Embryonic facial prominence (tissue), 1 donor: ENCODE measurements at regions not wholly inside any gene's neighbourhood (a gene's known extent, or its start where the extent isn't known, plus 50 kb on each side); places are given as distances from the start of the nearest gene placed in this dataset.
"Not testable (repeated sequence)": the region's sequence is repeated elsewhere in the genome, so short reads cannot be mapped to it uniquely, and the experiment has no call there.

ENCODE experiments used
- DNase-seq: peaks from one replicate; pipeline ENCODE4 v3.0.0-alpha.2; 2016; ENCODE audit errors: extremely low spot score

DNA sequence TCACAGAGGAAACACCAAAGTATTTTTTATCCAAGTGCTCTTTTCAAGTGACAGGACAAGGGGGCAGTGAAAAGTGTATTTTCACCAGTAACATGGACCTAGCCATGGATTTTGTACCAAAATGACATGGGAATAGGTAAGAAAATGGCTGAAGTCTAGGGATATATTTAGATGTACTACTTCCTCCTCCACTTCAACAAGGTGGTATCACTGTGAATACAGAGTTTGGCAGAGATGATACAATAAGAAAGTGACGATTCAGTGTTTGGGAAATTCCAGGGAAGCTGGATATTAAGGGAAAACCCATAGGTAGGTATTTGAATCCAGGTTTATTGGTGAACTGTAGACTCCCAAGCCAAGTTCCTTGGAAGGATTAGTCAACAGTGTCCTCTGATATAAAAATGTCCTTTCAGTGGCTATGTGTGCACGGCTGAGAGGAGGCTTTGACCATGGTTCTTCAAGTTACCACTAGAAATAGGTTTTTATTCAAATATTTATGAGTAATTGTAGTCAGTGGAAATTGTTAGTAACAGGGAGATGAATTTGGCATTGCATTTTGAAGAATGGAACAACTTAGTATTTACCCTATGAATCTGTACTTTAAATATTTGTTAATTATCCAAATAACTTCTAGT, 356.0 kb upstream of the CITED2 start:
- DNase-seq: no peak

DNA sequence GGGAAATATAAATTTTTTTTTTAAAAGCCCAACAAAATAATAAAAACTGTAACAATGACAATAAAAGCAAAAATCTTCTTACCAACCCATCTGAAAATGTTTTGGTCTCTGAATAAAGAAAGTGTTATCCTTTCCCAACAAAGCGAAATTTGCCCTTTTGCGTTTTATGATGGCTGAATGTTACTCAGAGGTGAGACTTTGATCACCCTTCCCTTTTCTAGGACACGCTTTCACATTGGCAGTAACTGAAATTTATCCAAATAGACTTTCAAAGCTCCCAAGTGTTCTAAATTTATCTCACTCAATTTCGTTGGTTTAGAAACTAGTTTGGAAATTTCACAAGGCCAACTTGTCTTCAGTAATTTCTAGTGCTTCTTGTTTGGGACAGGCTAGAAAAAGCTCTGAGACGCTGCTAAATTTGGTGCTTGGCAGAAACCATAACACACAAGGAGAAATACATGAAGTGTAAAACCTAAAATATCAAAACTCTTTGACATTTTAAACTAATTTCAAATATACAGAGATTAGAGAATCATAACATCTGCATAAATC, 354.5 kb upstream of the CITED2 start:
- no peak for DNase-seq

DNA sequence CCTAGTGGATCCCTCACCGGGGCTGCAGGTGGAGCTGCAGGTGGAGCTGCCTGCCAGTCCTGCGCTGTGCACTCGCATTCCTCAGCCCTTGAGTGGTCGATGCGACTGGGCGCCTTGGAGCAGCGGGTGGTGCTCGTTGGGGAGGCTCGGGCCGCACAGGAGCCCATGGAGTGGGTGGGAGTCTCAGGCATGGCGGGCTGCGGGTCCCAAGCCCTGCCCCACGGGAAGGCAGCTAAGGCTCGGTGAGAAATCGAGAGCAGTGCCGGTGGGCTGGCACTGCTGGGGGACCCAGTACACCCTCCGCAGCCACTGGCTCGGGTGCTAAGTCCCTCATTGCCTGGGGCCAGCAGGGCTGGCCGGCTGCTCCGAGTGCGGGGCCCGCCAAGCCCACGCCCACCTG, 351.8 kb upstream of the CITED2 start:
- DNase-seq: not testable (repeated sequence)

DNA sequence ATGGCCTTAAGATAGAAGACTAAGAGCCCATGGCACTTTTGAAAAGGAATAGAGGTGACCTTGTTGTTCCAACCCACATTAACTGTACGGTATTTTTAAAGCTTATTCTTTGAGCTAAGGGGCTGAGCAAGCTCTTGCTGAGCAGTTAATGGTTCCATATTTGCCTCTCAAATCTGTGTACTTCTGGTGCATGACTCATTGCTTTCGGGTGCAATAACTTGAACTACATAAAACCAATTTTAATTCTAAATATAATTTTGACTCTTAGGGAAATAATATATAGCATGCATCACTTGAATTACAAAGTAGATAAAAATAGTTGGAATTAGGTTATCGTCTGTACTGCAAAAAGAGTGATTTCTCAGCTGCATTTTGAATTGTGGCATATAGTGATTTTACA, 348.1 kb upstream of the CITED2 start:
- DNase-seq: no peak

DNA sequence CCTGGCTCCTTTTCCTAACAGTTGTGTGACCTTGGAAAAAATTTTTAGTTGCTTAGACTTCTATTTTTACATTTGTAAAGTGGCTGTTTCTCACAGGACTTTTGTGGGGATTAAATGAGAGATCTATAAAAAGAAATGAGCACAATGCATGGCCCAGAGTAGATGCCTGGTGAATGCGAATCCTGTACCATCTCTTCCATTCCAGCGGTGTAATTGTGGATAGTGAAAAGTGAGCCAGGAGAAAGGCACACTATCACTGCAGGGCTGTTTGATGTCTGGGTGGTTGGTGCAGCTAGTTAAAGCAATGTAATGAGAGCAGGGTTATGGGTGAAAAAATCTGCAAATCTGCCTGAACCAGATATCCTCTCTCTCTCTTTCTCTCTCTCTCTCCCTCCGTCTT, 347.5 kb upstream of the CITED2 start:
- DNase-seq: no peak

DNA sequence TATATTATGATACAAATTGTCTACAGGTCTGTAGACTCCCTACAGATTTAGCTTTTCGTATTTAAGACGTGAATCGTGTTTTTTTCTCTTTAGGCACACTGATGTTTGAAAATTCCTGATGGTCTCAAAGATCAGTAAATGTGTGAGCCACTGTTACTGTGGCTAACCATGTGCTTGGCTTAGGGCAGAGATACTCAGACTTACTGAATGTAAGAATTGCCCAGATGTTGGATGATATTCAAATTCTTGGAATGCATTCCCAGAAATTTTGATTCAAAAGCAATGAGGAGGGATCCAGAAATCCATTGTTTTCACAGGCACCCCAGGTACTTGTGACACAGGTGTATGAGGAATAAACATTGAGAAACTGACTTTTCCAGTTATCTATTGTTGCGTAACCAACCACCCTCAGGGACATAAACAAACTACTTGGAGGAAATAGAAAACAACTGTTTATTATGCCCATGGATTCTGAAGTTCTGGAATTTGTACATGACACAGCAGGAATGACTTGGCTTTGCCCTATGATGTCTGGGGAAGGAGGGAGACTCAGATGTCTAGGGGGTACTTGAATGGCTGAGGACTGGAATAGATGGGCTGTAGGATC, 339.6 kb upstream of the CITED2 start:
- DNase-seq: no peak

DNA sequence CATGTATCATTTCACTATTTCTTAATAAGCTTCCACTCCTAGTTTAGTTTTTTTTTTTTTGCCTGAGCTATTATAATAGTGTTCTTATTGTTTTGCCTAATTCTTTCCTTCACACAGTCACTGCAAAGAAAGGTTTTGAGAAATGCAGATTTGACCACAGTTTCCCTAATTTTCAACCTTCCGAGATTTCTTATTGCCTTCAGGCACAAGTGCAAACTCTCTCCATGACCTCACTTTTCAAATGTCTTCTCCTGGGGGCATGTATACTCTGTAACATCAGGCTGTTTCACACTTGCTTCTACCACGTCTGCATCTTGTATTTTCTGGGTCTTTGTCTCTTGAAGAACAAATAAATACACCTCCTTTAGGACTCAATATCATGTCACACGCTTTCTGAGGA, 339.0 kb upstream of the CITED2 start:
- no peak for DNase-seq

DNA sequence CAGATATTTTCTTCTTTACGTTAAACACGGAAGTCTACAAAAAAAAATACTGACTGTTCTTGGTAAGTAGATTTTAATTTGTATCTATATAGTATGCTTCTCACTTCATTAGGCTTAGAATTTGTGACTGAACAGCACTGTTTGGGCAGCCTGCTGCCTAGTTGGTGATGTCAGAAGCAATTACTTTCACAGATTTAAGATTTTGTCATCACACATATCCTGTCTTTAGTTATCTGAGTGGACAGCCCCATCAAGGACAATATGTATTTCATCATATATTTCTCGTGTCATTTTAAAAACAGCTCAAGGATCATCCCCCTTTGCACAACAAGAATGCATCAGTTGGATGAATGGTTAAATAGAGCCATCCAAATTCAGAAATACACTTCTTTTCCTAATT, 338.4 kb upstream of the CITED2 start:
- no peak for DNase-seq

DNA sequence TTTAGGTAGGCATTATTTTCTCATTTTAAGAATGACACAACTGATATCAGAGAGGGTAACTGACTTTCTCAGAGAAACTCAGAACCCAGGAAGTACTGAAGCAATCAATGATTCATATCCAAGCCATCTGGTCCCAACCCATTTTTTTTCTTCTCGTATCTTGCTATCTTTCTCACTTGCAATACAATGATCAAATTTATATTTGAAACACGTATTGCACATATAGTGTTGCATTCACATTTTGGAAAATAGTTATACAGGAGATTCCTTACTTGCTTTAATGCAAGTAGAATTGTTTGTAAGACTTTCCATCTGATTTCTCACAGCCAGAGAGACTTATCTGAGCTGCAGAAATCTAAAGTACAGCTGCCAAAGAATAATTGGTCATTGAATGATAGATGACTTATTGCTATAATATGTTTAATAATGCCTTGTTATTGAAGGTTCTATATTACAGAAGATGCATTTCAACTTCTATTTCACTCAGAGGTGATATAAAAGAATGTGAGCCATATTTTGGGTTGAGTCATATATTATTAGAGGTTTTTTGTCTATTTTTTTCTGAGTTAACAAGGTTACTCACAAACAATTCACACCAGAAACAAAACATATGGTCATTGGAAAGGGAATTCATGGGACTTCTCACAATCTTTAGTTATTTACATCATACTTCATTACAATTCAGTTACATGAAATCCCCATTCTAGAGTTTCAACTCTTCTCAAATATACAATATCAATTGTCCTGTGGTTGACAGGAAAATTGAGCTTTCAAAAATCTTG, 337.5 kb upstream of the CITED2 start:
- no peak for DNase-seq

DNA sequence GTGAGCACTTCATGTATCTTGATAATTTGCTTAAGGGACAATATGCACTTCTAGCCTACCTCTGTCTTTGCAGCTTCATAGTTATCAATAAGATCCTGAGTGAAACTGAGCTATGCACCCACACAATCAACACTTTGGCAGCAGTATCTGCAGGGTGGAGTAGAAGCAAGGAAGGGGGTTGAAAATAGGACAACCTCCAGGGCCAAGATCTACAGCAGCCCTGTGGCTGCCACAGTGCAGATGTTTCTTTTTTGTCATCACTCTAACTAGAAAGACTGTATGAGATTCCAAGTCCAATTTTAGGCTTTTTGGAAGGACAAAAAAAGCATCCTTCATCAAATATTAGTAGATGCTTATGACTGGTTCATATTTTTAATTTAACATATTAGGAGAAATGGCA, 336.1 kb upstream of the CITED2 start:
- no peak for DNase-seq

DNA sequence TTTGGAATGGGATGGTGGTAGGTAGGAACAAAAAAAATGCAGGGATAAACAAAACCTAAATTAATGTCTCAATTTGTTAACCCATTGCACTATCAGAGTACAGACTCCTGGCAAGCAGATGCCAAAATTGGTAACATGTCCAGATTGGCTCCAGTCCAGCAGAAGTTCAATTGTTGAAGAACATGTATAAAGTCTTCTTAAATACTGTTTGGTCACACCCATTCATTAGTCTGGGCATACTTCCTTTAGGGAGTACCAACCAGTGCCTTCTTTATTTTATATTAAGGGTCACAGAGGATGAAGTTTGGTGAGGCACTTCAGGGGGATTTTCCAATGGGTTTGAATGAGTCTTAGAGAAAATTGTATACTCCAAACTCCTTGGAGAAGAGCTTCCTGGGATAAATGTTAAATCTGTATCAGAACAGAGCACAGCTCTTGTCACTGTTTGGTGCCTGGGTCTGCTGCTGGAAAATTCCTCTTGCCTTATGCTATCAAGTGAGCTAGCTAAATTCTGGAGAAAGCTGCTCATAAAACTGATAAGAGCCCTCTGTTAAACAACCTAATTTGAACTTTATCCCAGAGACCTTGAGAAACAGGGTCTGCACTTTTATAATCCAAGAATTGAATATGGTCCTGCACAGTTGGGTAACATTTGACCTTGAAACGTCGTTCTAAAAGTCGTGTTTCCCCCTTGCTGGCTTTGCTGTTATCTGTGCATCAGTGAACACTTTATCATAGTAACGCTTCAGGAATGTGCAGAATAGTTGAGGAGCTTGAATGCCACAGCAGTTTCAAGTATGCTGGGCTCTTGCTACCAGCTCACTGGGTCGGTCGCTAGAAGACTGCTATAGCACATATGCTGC, 334.1 kb upstream of the CITED2 start:
- no peak for DNase-seq

DNA sequence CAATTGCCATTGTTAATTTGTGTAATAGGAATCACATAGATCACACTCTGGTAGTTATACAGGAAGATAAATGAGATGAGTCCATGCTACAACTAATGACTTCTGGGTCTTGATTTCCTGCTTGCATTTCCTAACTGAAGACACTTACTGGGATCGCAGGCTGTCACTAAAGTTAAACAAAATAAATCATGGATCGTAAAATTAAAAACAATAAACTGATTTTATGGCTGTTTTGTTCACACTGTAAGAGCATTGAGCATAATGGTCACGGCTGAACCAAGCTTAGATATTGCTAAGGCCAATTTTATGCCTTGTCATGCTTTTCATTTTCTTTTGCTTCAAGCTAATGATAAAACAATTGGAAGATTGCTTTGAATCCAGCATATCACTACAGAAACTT, 332.5 kb upstream of the CITED2 start:
- DNase-seq: no peak

DNA sequence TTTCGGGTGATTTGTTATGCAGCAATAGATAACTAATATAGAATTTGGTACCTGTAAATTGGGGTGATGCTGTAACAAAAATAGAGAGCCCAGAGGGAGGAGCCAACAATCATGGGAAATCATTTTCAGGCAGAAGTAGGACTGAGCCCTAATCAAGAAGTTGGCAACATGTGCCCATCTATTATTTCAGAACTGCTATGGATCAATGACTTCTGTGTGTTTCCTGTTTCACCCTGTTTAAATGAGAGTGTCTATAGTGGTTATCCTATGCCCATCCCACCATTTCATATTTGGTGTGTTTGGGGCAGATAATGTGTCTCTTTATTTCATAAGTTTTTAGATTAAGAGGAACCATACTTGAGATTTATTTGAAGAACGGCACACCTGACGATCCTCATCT, 330.8 kb upstream of the CITED2 start:
- DNase-seq: no peak

DNA sequence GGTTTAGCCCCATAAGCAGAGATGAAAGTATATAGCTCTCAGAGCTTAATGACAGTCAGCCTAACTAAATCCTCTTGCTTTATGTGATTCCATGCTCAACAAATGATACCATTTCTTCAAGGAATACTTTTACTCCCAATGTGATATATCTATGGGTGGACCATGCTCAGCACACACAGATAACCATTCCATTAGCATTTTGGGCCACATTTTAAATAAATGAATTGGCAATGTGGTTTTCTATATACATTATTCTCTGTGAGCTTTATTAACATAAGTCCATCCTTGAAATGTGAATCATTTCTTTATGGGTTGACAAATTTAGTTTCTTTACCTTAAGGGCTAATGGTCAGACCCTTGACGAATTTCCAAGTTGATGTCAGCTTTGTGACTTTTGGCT, 329.3 kb upstream of the CITED2 start:
- no peak for DNase-seq

DNA sequence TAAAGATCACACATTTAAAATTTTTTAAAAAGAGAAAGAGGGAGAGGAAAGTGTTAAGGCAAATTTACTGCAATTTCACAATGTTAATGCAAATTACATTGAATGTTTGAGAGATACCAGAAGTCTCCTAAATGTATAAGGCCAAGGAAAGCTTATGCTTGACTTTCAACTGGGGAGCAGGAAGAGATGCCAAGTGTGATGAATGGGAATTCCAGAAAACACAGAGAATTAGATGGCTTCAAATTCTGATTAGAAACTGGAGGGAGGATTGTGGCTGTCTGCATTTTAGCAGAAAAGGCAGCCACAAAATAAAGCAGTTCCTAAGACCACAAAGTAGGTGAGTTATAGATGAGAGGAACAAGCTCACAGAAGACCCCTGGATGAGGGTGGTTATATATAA, 328.3 kb upstream of the CITED2 start:
- DNase-seq: no peak

DNA sequence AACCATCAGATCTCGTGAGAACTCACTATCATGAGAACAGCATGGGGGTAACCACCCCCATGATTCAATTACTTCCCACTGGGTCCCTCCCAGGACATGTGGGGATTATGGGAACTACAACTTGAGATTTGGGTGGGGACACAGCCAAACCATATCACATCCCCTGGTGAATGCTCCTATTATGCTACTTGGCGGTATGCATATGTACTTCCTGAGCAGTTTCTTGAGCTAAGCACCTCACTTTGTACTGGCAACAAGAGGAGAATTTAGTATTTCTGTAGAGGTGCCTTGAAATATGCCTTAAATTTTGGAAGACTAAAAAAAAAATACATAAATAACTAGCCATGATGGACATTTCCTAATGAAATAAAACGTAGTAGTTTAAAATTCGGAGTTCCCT, 327.2 kb upstream of the CITED2 start:
- DNase-seq: no peak

DNA sequence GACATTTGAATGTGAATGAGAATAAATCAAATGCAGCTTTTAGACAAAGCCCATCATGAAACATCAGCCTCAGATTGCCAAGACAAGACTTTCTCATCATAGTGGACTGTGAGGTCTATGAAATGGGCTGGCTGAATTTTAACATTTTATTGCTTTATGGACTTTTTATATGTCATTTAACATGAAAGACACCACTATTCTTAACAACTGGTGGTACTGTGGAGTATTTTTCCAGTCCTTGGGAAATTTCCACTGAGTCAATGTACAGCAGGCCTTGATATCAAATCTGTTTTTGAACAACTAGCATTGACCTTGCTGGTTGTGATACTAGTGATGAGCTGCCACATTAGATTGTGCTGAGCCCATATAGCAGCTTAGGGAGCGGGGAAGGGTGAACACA, 326.6 kb upstream of the CITED2 start:
- DNase-seq: no peak

DNA sequence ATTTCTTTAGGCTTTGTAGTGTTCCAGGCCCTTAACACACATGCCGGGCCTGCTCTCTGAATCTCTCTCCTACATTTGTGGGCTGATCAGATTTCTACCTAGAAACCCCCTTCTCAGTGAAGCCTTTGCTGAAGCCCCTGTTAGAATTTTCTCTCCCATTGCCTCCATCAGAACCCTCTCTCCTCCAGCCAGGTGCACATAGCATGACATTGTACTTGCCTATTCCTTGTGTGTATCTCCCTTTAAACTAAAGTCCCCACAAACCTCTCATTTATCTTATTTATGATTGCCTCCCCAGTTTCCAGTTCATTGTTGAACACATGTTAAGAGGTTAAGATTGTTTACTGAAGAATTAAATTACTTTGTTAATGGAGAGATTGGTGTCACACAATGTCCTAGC, 325.5 kb upstream of the CITED2 start:
- no peak for DNase-seq

DNA sequence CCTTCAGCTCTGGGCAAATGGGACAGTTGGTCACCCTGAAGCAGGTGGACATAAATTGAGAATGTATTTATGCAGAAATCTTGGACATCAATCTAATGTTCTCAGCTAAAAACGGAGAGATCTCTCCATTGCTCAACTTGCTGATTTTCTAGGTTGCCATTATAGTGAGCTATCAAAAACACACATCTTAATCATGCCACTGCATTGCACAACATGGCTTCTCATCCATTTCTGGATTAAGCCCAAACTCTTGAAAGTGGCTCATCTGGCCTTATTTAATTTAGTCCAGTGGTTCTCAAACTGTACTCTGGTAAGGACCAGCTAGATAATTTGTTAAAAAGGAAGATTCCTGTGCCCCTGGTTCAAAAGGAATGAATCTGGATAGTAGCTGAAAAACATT, 324.9 kb upstream of the CITED2 start:
- DNase-seq: no peak

DNA sequence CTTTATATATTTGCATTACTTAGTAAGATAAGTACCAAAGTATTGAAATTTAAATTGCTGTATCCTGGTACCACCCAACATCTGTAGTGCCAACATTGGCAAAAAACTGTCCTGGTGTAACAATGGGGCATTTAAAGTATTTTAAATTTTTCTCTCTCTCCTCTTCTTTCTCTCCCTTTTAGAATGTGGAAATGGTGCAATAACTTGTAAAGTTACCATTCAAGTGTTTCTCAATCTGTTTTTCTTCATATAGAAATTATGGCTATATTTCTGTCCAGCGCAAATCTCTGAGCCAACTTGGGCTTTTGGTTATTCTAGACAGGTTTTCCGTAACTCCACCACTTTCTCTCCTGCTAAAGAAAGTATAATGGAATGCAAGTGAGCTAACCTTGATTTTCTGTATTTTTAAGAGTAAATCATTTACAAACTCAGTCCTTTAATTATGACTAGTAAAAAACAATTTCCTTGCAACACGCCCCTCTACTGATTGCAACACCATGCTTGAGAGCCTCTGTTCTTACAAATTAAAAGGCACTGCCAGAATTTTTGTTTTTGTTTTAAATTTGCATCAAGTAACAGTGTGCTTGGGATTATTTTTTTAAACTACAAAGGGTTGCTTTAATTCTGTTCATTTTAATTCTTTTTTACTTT, 324.2 kb upstream of the CITED2 start:
- DNase-seq: no peak

DNA sequence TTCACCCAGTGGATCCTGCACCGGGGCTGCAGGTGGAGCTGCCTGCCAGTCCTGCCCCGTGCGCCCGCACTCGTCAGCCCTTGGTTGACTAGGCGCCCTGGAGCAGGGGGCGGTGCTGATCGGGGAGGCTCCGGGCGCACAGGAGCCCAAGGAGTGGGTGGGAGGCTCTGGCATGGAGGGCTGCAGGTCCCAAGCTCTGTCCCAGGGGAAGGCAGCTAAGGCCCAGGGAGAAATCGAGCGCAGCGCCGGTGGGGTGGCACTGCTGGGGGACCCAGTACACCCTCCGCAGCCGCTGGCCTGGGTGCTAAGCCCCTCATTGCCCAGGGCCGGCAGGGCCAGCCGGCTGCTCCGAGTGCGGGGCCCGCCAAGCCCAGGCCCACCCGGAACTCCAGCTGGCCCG, 323.4 kb upstream of the CITED2 start:
- DNase-seq: not testable (repeated sequence)

DNA sequence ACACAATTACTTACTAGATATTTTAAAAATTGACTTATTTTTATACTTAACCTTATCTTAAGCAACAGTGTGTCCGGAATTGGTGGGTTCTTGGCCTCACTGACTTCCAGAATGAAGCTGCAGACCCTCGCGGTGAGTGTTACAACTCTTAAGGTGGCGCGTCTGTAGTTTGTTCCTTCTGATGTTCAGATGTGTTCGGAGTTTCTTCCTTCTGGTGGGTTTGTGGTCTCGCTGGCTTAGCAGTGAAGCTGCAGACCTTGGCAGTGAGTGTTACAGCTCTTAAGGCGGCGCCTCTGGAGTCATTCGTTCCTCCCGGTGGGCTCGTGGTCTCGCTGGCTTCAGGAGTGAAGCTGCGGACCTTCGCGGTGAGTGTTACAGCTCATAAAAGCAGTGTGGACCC, 322.5 kb upstream of the CITED2 start:
- not testable (repeated sequence) for DNase-seq
